Right lobe of liver (tissue), 6 donors: ENCODE measurements at regions not wholly inside any gene's neighbourhood (a gene's known extent, or its start where the extent isn't known, plus 50 kb on each side); places are given as distances from the start of the nearest gene placed in this dataset.

ENCODE experiments used
- ATAC-seq, 4 donors: fragments of 200-7000 bp; cut with Tn5 transposase; one replicate each; pipeline ENCODE4 v1.9.1; 2020; ENCODE audit warnings: mild to moderate bottlenecking in 4 of 4, moderate library complexity in 4 of 4
- DNase-seq, 3 donors: peaks; one replicate each; pipeline ENCODE4 v3.0.0-alpha.2; 2020
- H3K27ac ChIP-seq, 3 donors: fragments of 200-600 bp; one replicate each; pipeline ENCODE4 v1.8.0; 2022
- H3K27me3 ChIP-seq, 2 donors: fragments of 200-600 bp; one replicate each; pipeline ENCODE4 v1.8.0; 2022
- H3K36me3 ChIP-seq, 4 donors: fragments of 200-600 bp; sonication (generic) in 1 of 4; one replicate each; pipeline versions ENCODE4 v1.5.1 to v1.8.0; 2017 to 2022; ENCODE audit warnings: control low read depth in 1 of 4
- H3K4me1 ChIP-seq, 4 donors: fragments of 200-600 bp; sonication (generic) in 1 of 4; one replicate each; pipeline versions ENCODE4 v1.5.1 to v1.8.0; 2017 to 2022; ENCODE audit warnings: control low read depth in 1 of 4
- H3K4me3 ChIP-seq, 3 donors: fragments of 200-600 bp; one replicate each; pipeline ENCODE4 v1.8.0; 2022
- H3K9me3 ChIP-seq, 4 donors: fragments of 200-600 bp; sonication (generic) in 1 of 4; one replicate each; pipeline versions ENCODE4 v1.5.1 to v1.8.0; 2017 to 2022; ENCODE audit warnings: control low read depth in 1 of 4
- CTCF ChIP-seq, 4 donors: fragments of 200-600 bp in 3 of 4; fragments of 450-650 bp in 1 of 4; IDR thresholded peaks; one replicate each; pipeline versions ENCODE4 v1.5.1 to v1.8.0; 2016 to 2022; ENCODE audit warnings: antibody characterized with exemption in 4 of 4, mild to moderate bottlenecking in 2 of 4
- POLR2A ChIP-seq: fragments of 450-650 bp; IDR thresholded peaks from one replicate; pipeline ENCODE4 v1.6.1; 2017; ENCODE audit warnings: antibody characterized with exemption, mild to moderate bottlenecking
- WGBS: methylation state at CpG from one replicate; pipeline ENCODE4 v1.1.6; 2018; ENCODE audit warnings: low coverage, low lambda C conversion rate; ENCODE audit not compliant: insufficient coverage; ENCODE audit errors: missing lambda C conversion rate; 5-methylcytosine and 5-hydroxymethylcytosine counted together
- intact Hi-C, 2 donors: fragments of 100-400 bp; cut with DNase I; formaldehyde crosslinking; loops; one replicate each; pipeline versions ENCODE4 v1.11.2 to v1.14.1; 2022
- donor health status: DM: no; HTN: yes; CAD: no.
- donor health status: DM: no; HTN: no; CAD: no.
- donor health status: DM: no; HTN: no; CAD: no.
- donor health status: DM: no; HTN: yes; CAD: no.
- donor health status: DM: no; HTN: yes; CAD: no.

GRCh38 chr3:94311651-94312050, 248.8 kb downstream of the NSUN3 start:
- no peak for TF ChIP-seq CTCF (IDR thresholded peaks at IDR 0.05)
- no peak for TF ChIP-seq POLR2A
- ATAC-seq (no peak), DNase-seq (no peak)
- no peaks in the 10 kb centered on the region for H3K27me3 ChIP-seq
- no peak overlapping the region for H3K27ac ChIP-seq
- intact Hi-C loops = no loop called here
- H3K4me1 ChIP-seq = no peaks in the 10 kb centered on the region
- H3K36me3 ChIP-seq = no peaks in the 10 kb centered on the region
- no peaks in the 10 kb centered on the region for H3K9me3 ChIP-seq
- no peak overlapping the region for H3K4me3 ChIP-seq
- WGBS = 62% methylated on average over 3 of the region's 3 CpGs

- no peak for ATAC-seq
- Histone ChIP-seq H3K36me3 (no peaks in the 10 kb centered on the region), H3K27ac (no peak overlapping the region), H3K27me3 (no peaks in the 10 kb centered on the region), H3K4me3 (no peak overlapping the region), H3K9me3 (no peaks in the 10 kb centered on the region), H3K4me1 (no peaks in the 10 kb centered on the region)
- intact Hi-C loops = no loop called here
- 77% methylated on average over 2 of the region's 2 CpGs for WGBS
- TF ChIP-seq CTCF (IDR thresholded peaks at IDR 0.05) (no peak), POLR2A (no peak)
- no peak for DNase-seq
These were observed 251.5 kb downstream of the NSUN3 start for GRCh38 chr3:94314218-94314883.

- TF ChIP-seq POLR2A (no peak), CTCF (IDR thresholded peaks at IDR 0.05) (no peak)
- DNase-seq = no peak
- ATAC-seq = no peak
These were observed 254.2 kb downstream of the NSUN3 start for GRCh38 chr3:94317017-94317416.

GRCh38 chr3:94323596-94323995, 260.7 kb downstream of the NSUN3 start:
- TF ChIP-seq POLR2A (no peak), CTCF (IDR thresholded peaks at IDR 0.05) (no peak)
- Histone ChIP-seq H3K4me1 (no peaks in the 10 kb centered on the region), H3K36me3 (no peaks in the 10 kb centered on the region), H3K27ac (no peak overlapping the region), H3K9me3 (no peaks in the 10 kb centered on the region), H3K27me3 (no peaks in the 10 kb centered on the region), H3K4me3 (no peak overlapping the region)
- no peak for ATAC-seq
- no peak for DNase-seq
- intact Hi-C loops = no loop called here
- 43% methylated on average over 2 of the region's 2 CpGs for WGBS

More at GRCh38 chr3:94317017-94317416, 254.2 kb downstream of the NSUN3 start:
- WGBS = 29% methylated on average over 1 of the region's 1 CpG
- Histone ChIP-seq H3K4me1 (no peaks in the 10 kb centered on the region), H3K27me3 (no peaks in the 10 kb centered on the region), H3K27ac (no peak overlapping the region), H3K36me3 (no peaks in the 10 kb centered on the region), H3K9me3 (no peaks in the 10 kb centered on the region), H3K4me3 (no peak overlapping the region)
- intact Hi-C loops = no loop called here
